BE2C (cell line): ENCODE measurements at regions not wholly inside any gene's neighbourhood (a gene's known extent, or its start where the extent isn't known, plus 50 kb on each side); places are given as distances from the start of the nearest gene placed in this dataset.

Experiments used
- DNase-seq: peaks from one replicate; pipeline ENCODE4 v3.0.0-alpha.2; 2020
- H3K27me3 ChIP-seq: fragments of 250-450 bp; sonication (Bioruptor Pico); 2 replicates; pipeline ENCODE4 v1.5.1; 2020; ENCODE audit warnings: mild to moderate bottlenecking
- H3K36me3 ChIP-seq: fragments of 250-450 bp; sonication (Bioruptor Pico); 2 replicates; pipeline ENCODE4 v1.5.1; 2020; ENCODE audit warnings: mild to moderate bottlenecking
- H3K4me1 ChIP-seq: fragments of 250-450 bp; sonication (Bioruptor Pico); 2 replicates; pipeline ENCODE4 v1.5.1; 2020
- H3K4me3 ChIP-seq: 2 replicates; pipeline ENCODE4 v1.5.1; 2011; ENCODE audit warnings: low read depth, low read length
- H3K9me3 ChIP-seq: fragments of 250-450 bp; sonication (Bioruptor Pico); 2 replicates; pipeline ENCODE4 v1.5.1; 2020
- TF ChIP-seq, protein P1 (sequence below): IDR thresholded peaks from 2 replicates; pipeline ENCODE4 v1.5.1; 2012; ENCODE audit warnings: mild to moderate bottlenecking, low read depth, low read length

DNA sequence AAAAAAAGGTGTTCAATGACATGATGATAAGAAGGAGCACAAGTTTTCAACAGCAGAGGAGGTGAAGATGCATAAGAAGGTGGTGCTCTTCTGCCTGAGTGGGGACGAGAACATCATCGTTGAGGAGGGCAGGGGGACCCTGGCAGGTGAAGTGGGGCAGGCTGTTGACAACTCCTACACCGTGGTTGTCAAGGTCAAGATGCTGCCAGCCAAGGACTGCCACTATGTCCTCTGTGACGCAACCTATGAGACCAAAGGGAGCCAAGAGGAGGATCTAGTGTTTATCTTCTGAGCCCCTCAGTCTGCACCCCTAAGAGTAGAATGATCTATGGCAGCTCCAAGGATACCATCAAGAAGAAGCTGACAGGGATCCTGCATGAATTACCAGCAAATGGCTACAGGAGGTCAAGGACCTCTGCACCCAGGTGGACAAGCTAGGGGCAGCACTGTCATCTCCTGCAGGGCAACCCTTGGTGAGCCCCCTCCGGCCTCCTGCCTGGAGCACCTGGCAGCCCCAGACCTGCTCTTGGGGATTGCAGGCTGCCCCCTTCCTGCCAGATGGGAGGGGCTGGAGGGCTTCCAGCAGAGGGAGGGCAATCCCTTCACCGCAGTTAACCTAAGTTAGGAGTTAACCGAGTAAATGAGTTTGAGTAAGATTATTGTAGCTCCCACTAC is 80.5 kb downstream of the ZNF281 start:
- DNase-seq = no peak
- H3K4me3 ChIP-seq = no peak overlapping the region
- TF ChIP-seq, protein P1, sequence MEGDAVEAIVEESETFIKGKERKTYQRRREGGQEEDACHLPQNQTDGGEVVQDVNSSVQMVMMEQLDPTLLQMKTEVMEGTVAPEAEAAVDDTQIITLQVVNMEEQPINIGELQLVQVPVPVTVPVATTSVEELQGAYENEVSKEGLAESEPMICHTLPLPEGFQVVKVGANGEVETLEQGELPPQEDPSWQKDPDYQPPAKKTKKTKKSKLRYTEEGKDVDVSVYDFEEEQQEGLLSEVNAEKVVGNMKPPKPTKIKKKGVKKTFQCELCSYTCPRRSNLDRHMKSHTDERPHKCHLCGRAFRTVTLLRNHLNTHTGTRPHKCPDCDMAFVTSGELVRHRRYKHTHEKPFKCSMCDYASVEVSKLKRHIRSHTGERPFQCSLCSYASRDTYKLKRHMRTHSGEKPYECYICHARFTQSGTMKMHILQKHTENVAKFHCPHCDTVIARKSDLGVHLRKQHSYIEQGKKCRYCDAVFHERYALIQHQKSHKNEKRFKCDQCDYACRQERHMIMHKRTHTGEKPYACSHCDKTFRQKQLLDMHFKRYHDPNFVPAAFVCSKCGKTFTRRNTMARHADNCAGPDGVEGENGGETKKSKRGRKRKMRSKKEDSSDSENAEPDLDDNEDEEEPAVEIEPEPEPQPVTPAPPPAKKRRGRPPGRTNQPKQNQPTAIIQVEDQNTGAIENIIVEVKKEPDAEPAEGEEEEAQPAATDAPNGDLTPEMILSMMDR = no peak
- no peaks in the 10 kb centered on the region for H3K9me3 ChIP-seq
- H3K27me3 ChIP-seq = no peaks in the 10 kb centered on the region; the same call in 1 of the 2 replicates
- H3K36me3 ChIP-seq = no peaks in the 10 kb centered on the region
- no peaks in the 10 kb centered on the region for H3K4me1 ChIP-seq

DNA sequence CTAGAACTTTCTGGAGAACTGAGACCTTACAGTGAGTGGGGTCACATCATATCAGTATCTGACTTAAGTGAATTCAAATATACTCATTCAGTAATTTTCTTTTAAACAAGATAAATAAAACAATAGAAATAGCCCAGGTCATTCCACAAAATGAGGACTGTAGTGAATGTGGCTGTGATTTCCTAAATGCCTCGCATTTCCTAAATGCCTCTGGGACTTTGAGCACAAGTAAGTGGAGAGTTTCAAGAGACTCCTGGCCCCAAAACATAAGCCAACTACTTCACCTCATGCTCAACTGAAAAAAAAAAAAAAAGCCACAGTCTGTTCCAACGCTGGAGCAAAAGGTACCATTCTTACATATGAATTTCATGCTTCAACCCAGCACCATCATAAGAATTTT is 81.5 kb downstream of the ZNF281 start:
- Histone ChIP-seq H3K4me1 (no peaks in the 10 kb centered on the region), H3K4me3 (no peak overlapping the region), H3K36me3 (no peaks in the 10 kb centered on the region), H3K9me3 (no peaks in the 10 kb centered on the region), H3K27me3 (no peaks in the 10 kb centered on the region; the same call in 1 of the 2 replicates)
- no peak for DNase-seq
- TF ChIP-seq, protein P1 = no peak

DNA sequence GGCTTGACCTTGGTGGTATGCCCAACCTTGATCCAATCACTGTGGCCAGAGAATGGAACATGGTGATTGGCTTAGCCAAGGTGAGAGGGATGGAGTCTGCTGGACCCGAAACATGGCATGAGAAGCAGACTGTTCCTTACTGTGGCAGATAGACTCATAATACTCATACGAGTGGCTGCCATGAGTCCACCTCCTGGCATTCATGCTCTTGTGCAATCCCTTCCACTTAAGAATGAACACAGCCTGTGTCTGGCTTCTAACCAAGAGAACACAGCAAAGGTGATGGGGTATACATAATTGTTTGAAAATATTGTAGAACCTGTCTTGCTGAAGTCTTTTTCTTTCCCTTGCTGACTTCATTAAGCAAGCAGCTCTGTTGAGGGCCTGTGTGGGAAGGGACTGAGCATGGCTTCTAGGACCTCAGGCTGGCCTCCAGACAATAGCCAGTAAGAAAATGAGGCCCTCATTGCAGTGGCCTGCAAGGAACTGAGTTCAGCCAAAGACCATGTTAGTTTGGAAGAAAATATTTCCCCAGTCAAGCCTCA is 85.9 kb downstream of the ZNF281 start:
- TF ChIP-seq, protein P1 = no peak
- no peaks in the 10 kb centered on the region for H3K36me3 ChIP-seq
- peaks cover 3% of the 10 kb centered on the region for H3K27me3 ChIP-seq
- DNase-seq = no peak
- H3K4me1 ChIP-seq = no peaks in the 10 kb centered on the region
- H3K4me3 ChIP-seq = no peak overlapping the region
- no peaks in the 10 kb centered on the region for H3K9me3 ChIP-seq

DNA sequence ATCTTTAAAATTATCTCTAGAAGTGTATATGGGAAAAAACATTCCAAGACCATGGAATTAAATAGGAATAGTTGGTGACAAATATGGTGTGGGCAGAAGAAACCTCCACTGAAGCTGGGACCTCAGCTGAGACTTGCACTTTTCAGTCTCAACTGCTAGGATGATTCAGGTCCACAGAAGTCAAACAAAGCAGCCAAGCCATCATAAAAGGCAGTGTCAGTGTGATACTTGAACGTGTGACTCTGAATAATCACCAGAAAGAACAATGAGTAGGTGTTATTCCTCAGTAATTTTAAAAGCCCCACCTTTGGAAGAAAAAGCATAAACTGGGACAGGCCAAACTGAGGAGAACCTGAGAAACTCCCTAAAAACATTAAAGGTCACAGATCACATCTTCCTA is 90.7 kb downstream of the ZNF281 start:
- Histone ChIP-seq H3K9me3 (no peaks in the 10 kb centered on the region), H3K4me1 (no peaks in the 10 kb centered on the region), H3K27me3 (peaks cover 42% of the 10 kb centered on the region), H3K36me3 (no peaks in the 10 kb centered on the region), H3K4me3 (no peak overlapping the region)
- TF ChIP-seq, protein P1 = no peak
- no peak for DNase-seq

DNA sequence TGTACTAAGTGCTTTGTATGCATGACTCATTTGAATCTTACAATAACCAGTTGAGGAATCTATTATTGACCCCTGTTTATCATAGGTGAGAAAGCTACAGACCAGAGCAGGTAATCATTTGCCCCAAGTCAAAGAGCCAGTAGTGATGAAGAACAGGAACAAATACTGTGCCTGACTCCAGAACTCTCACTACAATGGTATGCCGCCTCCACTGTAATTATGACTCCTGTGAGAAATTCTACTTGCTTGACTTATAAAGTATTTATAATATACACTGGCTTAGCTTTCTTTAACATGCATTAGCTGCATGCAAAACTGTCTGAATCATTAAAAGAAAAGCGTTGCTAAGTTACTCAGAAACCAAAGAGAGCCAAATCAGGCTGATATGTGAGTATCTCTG is 92.6 kb downstream of the ZNF281 start:
- no peaks in the 10 kb centered on the region for H3K4me1 ChIP-seq
- no peaks in the 10 kb centered on the region for H3K36me3 ChIP-seq
- TF ChIP-seq, protein P1 = no peak
- no peak overlapping the region for H3K4me3 ChIP-seq
- H3K9me3 ChIP-seq = no peaks in the 10 kb centered on the region
- no peak for DNase-seq
- H3K27me3 ChIP-seq = peaks cover 50% of the 10 kb centered on the region

DNA sequence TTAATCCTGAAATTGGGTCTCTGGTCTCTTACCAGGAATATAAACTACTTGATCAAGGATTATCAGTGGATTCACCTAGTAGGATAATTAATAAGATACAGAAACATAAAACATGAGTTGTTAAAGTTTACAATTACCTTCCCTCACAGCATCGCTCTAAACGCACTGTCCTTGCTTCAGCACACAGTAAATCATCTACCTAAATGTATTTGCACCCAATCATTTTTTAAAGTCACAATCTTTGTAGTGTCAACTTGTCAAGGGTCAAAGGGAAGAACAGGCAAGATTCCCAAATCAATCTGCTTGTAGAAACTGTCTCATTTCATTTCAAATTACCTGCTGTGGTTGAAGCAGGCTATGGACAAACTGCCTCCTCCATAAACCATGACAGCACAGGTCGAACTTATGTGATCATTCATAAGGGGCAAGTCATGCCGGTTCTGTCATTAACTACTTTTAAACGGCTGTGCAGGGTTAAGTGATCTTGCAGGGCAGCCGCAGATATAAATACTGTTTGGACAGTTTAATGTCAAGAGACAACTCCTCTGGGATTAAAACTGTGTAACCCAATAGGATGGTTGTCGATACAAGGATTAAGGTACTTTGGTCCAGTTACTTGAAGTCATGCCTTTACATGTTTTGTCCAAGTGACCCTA is 93.6 kb downstream of the ZNF281 start:
- Histone ChIP-seq H3K4me1 (no peaks in the 10 kb centered on the region), H3K9me3 (no peaks in the 10 kb centered on the region), H3K36me3 (no peaks in the 10 kb centered on the region), H3K4me3 (no peak overlapping the region), H3K27me3 (peaks cover 50% of the 10 kb centered on the region)
- DNase-seq = no peak
- TF ChIP-seq, protein P1 = no peak
